Heart right ventricle (tissue), 16 donors: ENCODE measurements at regions not wholly inside any gene's neighbourhood (a gene's known extent, or its start where the extent isn't known, plus 50 kb on each side); places are given as distances from the start of the nearest gene placed in this dataset.

Experiments
- ATAC-seq, 8 donors: fragments of 200-7000 bp; cut with Tn5 transposase; one replicate each; pipeline ENCODE4 v1.9.1; 2020; ENCODE audit warnings: mild to moderate bottlenecking in 8 of 8, moderate library complexity in 8 of 8, moderate number of reproducible peaks in 1 of 8
- DNase-seq, 2 donors: peaks; one replicate each; pipeline ENCODE4 v3.0.0-alpha.2; 2020
- H3K27ac ChIP-seq, 10 donors: fragments of 200-600 bp; sonication (generic) in 2 of 10; one replicate each; pipeline versions ENCODE4 v1.5.0 to v1.8.0; 2020 to 2022; ENCODE audit warnings: mild to moderate bottlenecking in 3 of 10
- H3K27me3 ChIP-seq, 7 donors: fragments of 200-600 bp; one replicate each; pipeline ENCODE4 v1.8.0; 2021 to 2022; ENCODE audit warnings: mild to moderate bottlenecking in 2 of 7
- H3K36me3 ChIP-seq, 9 donors: fragments of 200-600 bp; sonication (generic) in 1 of 9; one replicate each; pipeline versions ENCODE4 v1.5.0 to v1.8.0; 2020 to 2022; ENCODE audit warnings: mild to moderate bottlenecking in 2 of 9
- H3K4me1 ChIP-seq, 9 donors: fragments of 200-600 bp; sonication (generic) in 1 of 9; one replicate each; pipeline versions ENCODE4 v1.5.0 to v1.8.0; 2020 to 2022; ENCODE audit warnings: mild to moderate bottlenecking in 4 of 9
- H3K4me3 ChIP-seq, 10 donors: fragments of 200-600 bp; sonication (generic) in 2 of 10; one replicate each; pipeline versions ENCODE4 v1.5.0 to v1.8.0; 2020 to 2022; ENCODE audit warnings: mild to moderate bottlenecking in 7 of 10, moderate library complexity in 2 of 10
- H3K9me3 ChIP-seq, 11 donors: fragments of 200-600 bp in 10 of 11; sonication (generic) in 2 of 11; one replicate each; pipeline versions ENCODE4 v1.5.0 to v1.8.0; 2013 to 2022; ENCODE audit warnings: mild to moderate bottlenecking in 2 of 11, control low read depth in 1 of 11, moderate library complexity in 1 of 11
- CTCF ChIP-seq, 9 donors: fragments of 200-600 bp; sonication (generic) in 2 of 9; IDR thresholded peaks; one replicate each; pipeline versions ENCODE4 v1.5.0 to v1.8.0; 2021 to 2022; ENCODE audit warnings: antibody characterized with exemption in 9 of 9, mild to moderate bottlenecking in 5 of 9, moderate library complexity in 1 of 9
- WGBS, 2 donors: extraction: QIAGEN DNeasy Blood & Tissue Kit; methylation state at CpG; one replicate each; pipeline ENCODE4 v1.1.7; 2013; ENCODE audit warnings: inconsistent platforms in 1 of 2; 5-methylcytosine and 5-hydroxymethylcytosine counted together
- intact Hi-C, 10 donors: fragments of 100-400 bp; cut with DNase I; formaldehyde crosslinking; loops; one replicate each; pipeline versions ENCODE4 v1.11.1 to v1.14.2; 2022
- donor health status: Arrhythmogenic right ventricular cardiomyopathy.
- donor health status: ischemic (EF 13 %, LVEDD 7.1; RV severe dilation, severe dysfunction).
- donor health status: healthy with polysubstance abuse.
- donor health status: DM: no; HTN: yes; CAD: no.
- donor health status: DM: no; HTN: no; CAD: no.
- donor health status: ischemic (EF 25% LVEDD 6.9; RV normal size, moderate dysfunction).
- donor health status: ischemic (EF 25% LVEDD 5.7; RV mildly dilated, moderate dysfunction).
- donor health status: healthy.
- donor health status: DM: yes; HTN: yes; CAD: no.
- donor health status: Ischemic cardiomyopathy.
- donor health status: ischemic (EF 35%, LVEDD 5.7; RV mildly dilated, moderate dysfunction).
- donor health status: nonischemic (EF 11% LVEDD 7.7; RV severe dilation, severe dysfunction).
- donor health status: DM: yes; HTN: yes; CAD: no.
- donor health status: PGD.
- donor health status: ischemic (EF 29% LVEDD 5.4; RV normal size, mild dysfunction).
- donor health status: nonischemic (EF 23%, LVEDD 6.1; RV moderate dilation, normal function).

- H3K27me3 ChIP-seq = peaks cover 0 to 8% (median 0%) of the 10 kb centered on the region in 7 donors
- no peak for TF ChIP-seq CTCF (IDR thresholded peaks at IDR 0.05)
- WGBS, 2 donors = 75 to 92% methylated on average over 3 of the region's 3 CpGs
- no peak overlapping the region for H3K27ac ChIP-seq
- H3K9me3 ChIP-seq = no peaks in the 10 kb centered on the region
- H3K4me1 ChIP-seq = no peaks in the 10 kb centered on the region
- DNase-seq (no peak), ATAC-seq (no peak)
- intact Hi-C loops = loop anchor here in 6 of 10 donors (5.0 to 10.0 kb wide), 3 partner anchors 110 to 1660 kb away; no protein-coding TSS in a partner anchor
- H3K4me3 ChIP-seq = no peak overlapping the region
- no peaks in the 10 kb centered on the region for H3K36me3 ChIP-seq
These were observed 93.0 kb downstream of the NUF2 start for GRCh38 chr1:163414778-163415177.

- intact Hi-C loops = no loop called here
- Histone ChIP-seq H3K4me1 (no peaks in the 10 kb centered on the region), H3K36me3 (no peaks in the 10 kb centered on the region), H3K4me3 (no peak overlapping the region), H3K9me3 (no peaks in the 10 kb centered on the region), H3K27me3 (peaks cover 0 to 9% (median 0%) of the 10 kb centered on the region in 7 donors), H3K27ac (no peak overlapping the region)
- TF ChIP-seq CTCF (IDR thresholded peaks at IDR 0.05) = no peak
- no peak for DNase-seq
- WGBS, 2 donors = 64 to 68% methylated on average over 2 of the region's 2 CpGs
- ATAC-seq = no peak
These were observed 99.9 kb downstream of the NUF2 start for GRCh38 chr1:163421701-163422100.

- WGBS, 2 donors = 92 to 95% methylated on average over 27 of the region's 27 CpGs
- intact Hi-C loops = no loop called here
- DNase-seq = no peak
These were observed 101.1 kb downstream of the NUF2 start for GRCh38 chr1:163422738-163423404.

GRCh38 chr1:163426505-163427251, 104.9 kb downstream of the NUF2 start:
- DNase-seq (no peak), ATAC-seq (no peak)
- 60 to 64% methylated on average over 2 of the region's 2 CpGs for WGBS, 2 donors
- Histone ChIP-seq H3K36me3 (no peaks in the 10 kb centered on the region), H3K4me3 (no peak overlapping the region), H3K9me3 (peaks cover 0 to 15% (median 0%) of the 10 kb centered on the region in 11 donors), H3K27me3 (peaks cover 0 to 4% (median 0%) of the 10 kb centered on the region in 7 donors), H3K4me1 (no peaks in the 10 kb centered on the region), H3K27ac (no peak overlapping the region)
- intact Hi-C loops = no loop called here
- TF ChIP-seq CTCF (IDR thresholded peaks at IDR 0.05) = no peak

More at GRCh38 chr1:163422738-163423404, 101.1 kb downstream of the NUF2 start:
- Histone ChIP-seq H3K27ac (no peak overlapping the region), H3K27me3 (peaks cover 0 to 9% (median 0%) of the 10 kb centered on the region in 7 donors), H3K36me3 (no peaks in the 10 kb centered on the region), H3K4me1 (no peaks in the 10 kb centered on the region), H3K9me3 (no peaks in the 10 kb centered on the region), H3K4me3 (no peak overlapping the region)
- no peak for TF ChIP-seq CTCF (IDR thresholded peaks at IDR 0.05)
- ATAC-seq = no peak
